Endodermal cell (in vitro differentiated cells): ENCODE measurements at regions not wholly inside any gene's neighbourhood (a gene's known extent, or its start where the extent isn't known, plus 50 kb on each side); places are given as distances from the start of the nearest gene placed in this dataset.

ENCODE experiments used
- DNase-seq: peaks from one replicate; pipeline ENCODE4 v3.0.0-alpha.2; 2017
- H3K27ac ChIP-seq: 2 replicates; pipeline ENCODE4 v1.5.1; 2013; ENCODE audit warnings: mild to moderate bottlenecking, low read depth, low read length, moderate library complexity
- H3K27me3 ChIP-seq: 2 replicates; pipeline ENCODE4 v1.6.1; 2013; ENCODE audit warnings: mild to moderate bottlenecking, low read length, moderate library complexity; ENCODE audit not compliant: insufficient read depth, control insufficient read depth, poor library complexity, severe bottlenecking
- H3K36me3 ChIP-seq: 2 replicates; pipeline ENCODE4 v1.7.0; 2013; ENCODE audit warnings: mild to moderate bottlenecking, low read length, moderate library complexity; ENCODE audit not compliant: control insufficient read depth, insufficient read depth
- H3K4me1 ChIP-seq: one replicate; pipeline ENCODE4 v1.7.0; 2013; ENCODE audit warnings: low read length; ENCODE audit not compliant: control insufficient read depth, insufficient read depth
- H3K4me3 ChIP-seq: 2 replicates; pipeline ENCODE4 v1.5.1; 2013; ENCODE audit warnings: mild to moderate bottlenecking, low read length, moderate library complexity
- H3K9ac ChIP-seq: 2 replicates; pipeline ENCODE4 v1.6.1; 2013; ENCODE audit warnings: mild to moderate bottlenecking, low read length, moderate library complexity; ENCODE audit not compliant: poor library complexity, severe bottlenecking; ENCODE audit errors: extremely low read depth
- H3K9me3 ChIP-seq: 2 replicates; pipeline ENCODE4 v1.6.1; 2013; ENCODE audit warnings: mild to moderate bottlenecking, low read length, moderate library complexity; ENCODE audit not compliant: control insufficient read depth
- H3K27ac Mint-ChIP-seq: 2 replicates; pipeline ENCODE4 v1.8.0; 2020; ENCODE audit warnings: mixed read lengths
- H3K27me3 Mint-ChIP-seq: 2 replicates; pipeline ENCODE4 v1.8.0; 2021; ENCODE audit warnings: mild to moderate bottlenecking, mixed read lengths; ENCODE audit not compliant: insufficient read depth
- H3K36me3 Mint-ChIP-seq: 2 replicates; pipeline ENCODE4 v1.8.0; 2020; ENCODE audit warnings: low read depth, mixed read lengths
- H3K4me1 Mint-ChIP-seq: 2 replicates; pipeline ENCODE4 v1.8.0; 2020; ENCODE audit warnings: mixed read lengths
- H3K4me3 Mint-ChIP-seq: 2 replicates; pipeline ENCODE4 v1.8.0; 2020; ENCODE audit warnings: mild to moderate bottlenecking, moderate library complexity, mixed read lengths
- H3K9me3 Mint-ChIP-seq: 2 replicates; pipeline ENCODE4 v1.8.0; 2020; ENCODE audit warnings: mild to moderate bottlenecking, mixed read lengths
- WGBS, 2 experiments: methylation state at CpG; one replicate each; pipeline versions ENCODE4 v1.1.5 to v1.1.7; 2013; ENCODE audit warnings: missing lambda C conversion rate in 2 of 2, mixed read lengths in 1 of 2; ENCODE audit not compliant: insufficient coverage in 1 of 2, insufficient read length in 1 of 2; 5-methylcytosine and 5-hydroxymethylcytosine counted together
- TF ChIP-seq, protein P1 (sequence below): fragments of 200-600 bp; sonication (generic); conservative IDR thresholded peaks from 2 replicates; pipeline ENCODE4 v1.5.0; 2021; ENCODE audit warnings: antibody characterized with exemption, mild to moderate bottlenecking

DNA sequence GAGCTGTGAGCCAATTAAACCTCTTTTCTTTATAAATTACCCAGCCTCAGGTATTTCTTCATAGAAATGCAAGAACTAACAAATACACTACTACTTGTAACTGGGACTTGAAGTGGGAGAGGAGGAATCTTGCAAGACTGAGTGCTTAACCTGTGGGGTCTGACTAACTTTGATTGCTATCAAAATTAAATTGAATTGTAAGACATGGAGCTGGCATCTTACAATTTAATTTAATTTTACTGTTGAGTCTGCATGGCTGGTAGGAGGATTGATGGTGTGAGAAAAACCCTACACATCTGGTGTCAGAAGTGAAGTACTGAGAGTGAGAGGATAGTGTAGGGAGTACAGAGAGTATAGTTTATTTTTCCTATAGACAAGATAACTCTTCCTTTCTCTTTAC is 1259.9 kb downstream of the CDH12 start:
- no peaks in the 10 kb centered on the region for H3K36me3 Mint-ChIP-seq
- Histone ChIP-seq H3K4me1 (no peaks in the 10 kb centered on the region), H3K9ac (no peak overlapping the region), H3K36me3 (no peaks in the 10 kb centered on the region), H3K9me3 (no peaks in the 10 kb centered on the region), H3K27ac (no peak overlapping the region), H3K4me3 (no peak overlapping the region), H3K27me3 (no peaks in the 10 kb centered on the region)
- no peak for DNase-seq
- H3K4me1 Mint-ChIP-seq, result no peaks in the 10 kb centered on the region
- TF ChIP-seq, protein P1, sequence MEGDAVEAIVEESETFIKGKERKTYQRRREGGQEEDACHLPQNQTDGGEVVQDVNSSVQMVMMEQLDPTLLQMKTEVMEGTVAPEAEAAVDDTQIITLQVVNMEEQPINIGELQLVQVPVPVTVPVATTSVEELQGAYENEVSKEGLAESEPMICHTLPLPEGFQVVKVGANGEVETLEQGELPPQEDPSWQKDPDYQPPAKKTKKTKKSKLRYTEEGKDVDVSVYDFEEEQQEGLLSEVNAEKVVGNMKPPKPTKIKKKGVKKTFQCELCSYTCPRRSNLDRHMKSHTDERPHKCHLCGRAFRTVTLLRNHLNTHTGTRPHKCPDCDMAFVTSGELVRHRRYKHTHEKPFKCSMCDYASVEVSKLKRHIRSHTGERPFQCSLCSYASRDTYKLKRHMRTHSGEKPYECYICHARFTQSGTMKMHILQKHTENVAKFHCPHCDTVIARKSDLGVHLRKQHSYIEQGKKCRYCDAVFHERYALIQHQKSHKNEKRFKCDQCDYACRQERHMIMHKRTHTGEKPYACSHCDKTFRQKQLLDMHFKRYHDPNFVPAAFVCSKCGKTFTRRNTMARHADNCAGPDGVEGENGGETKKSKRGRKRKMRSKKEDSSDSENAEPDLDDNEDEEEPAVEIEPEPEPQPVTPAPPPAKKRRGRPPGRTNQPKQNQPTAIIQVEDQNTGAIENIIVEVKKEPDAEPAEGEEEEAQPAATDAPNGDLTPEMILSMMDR, result no peak
- peaks cover 11% of the 10 kb centered on the region for H3K9me3 Mint-ChIP-seq
- H3K27me3 Mint-ChIP-seq, result no peaks in the 10 kb centered on the region
- H3K27ac Mint-ChIP-seq, result no peak overlapping the region
- H3K4me3 Mint-ChIP-seq, result no peak overlapping the region

DNA sequence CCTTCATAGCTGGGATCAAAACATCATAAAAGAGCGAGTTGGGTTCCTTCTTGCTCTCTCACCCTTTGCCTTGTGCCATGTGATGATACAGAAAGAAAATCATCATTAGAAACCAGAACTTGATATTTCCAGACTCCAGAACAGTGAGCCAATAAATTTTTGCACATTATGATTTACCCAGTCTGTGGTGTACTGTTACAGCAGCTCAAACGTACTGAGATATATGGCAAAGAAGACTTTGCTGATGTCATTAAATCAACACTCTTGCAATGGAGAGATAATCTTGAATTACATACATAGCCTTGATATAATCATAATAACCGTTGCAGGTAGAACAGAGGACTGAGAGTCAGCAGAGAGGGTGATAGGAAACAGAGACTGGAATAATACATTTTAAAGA is 1271.6 kb downstream of the CDH12 start:
- TF ChIP-seq, protein P1, result no peak
- no peak for DNase-seq
- no peaks in the 10 kb centered on the region for H3K4me1 ChIP-seq
- no peak overlapping the region for H3K9ac ChIP-seq
- peaks cover 3% of the 10 kb centered on the region for H3K9me3 Mint-ChIP-seq
- H3K27ac Mint-ChIP-seq, result no peak overlapping the region
- 89 to 90% methylated on average over 2 to 3 of the region's 3 CpGs for WGBS, 2 experiments
- H3K4me3 Mint-ChIP-seq, result no peak overlapping the region
- peaks cover 1% of the 10 kb centered on the region for H3K4me1 Mint-ChIP-seq
- H3K27me3 ChIP-seq, result no peaks in the 10 kb centered on the region
- no peaks in the 10 kb centered on the region for H3K9me3 ChIP-seq
- no peak overlapping the region for H3K27ac ChIP-seq
- no peaks in the 10 kb centered on the region for H3K36me3 ChIP-seq
- no peaks in the 10 kb centered on the region for H3K36me3 Mint-ChIP-seq
- H3K27me3 Mint-ChIP-seq, result no peaks in the 10 kb centered on the region
- H3K4me3 ChIP-seq, result no peak overlapping the region

DNA sequence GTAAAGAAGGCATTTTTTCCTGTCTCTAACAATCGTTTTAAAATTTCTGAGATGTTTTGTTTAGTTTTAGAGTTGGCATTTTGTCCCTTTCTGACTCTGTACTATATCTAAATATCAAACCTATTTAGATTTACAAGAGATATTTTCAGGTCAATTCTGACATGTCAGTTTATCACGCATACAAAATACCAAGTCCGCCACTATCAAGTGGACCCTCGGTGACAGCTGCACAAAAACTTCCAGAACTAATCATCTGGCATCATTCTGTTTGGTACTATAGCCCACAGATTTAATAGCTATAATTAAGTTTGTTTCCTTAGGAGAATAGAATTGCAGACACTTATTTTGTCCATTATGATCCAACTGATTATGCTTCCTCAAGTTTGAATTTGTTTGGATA is 1278.2 kb downstream of the CDH12 start:
- Mint-ChIP-seq H3K27ac (no peak overlapping the region), H3K4me3 (no peak overlapping the region), H3K4me1 (no peaks in the 10 kb centered on the region), H3K36me3 (no peaks in the 10 kb centered on the region), H3K9me3 (peaks cover 3% of the 10 kb centered on the region), H3K27me3 (no peaks in the 10 kb centered on the region)
- H3K9ac ChIP-seq, result no peak overlapping the region
- H3K36me3 ChIP-seq, result no peaks in the 10 kb centered on the region
- DNase-seq, result no peak
- WGBS, 2 experiments, result 78% methylated on average over 4 of the region's 4 CpGs; no CpG with 5 or more reads in 1 of the 2 experiments
- TF ChIP-seq, protein P1, result no peak
- no peaks in the 10 kb centered on the region for H3K27me3 ChIP-seq
- no peaks in the 10 kb centered on the region for H3K9me3 ChIP-seq
- H3K27ac ChIP-seq, result no peak overlapping the region
- no peak overlapping the region for H3K4me3 ChIP-seq
- H3K4me1 ChIP-seq, result no peaks in the 10 kb centered on the region
